ENCODE measurements at regions not wholly inside any gene's neighbourhood (a gene's known extent, or its start where the extent isn't known, plus 50 kb on each side); places are given as distances from the start of the nearest gene placed in this dataset.

DNA sequence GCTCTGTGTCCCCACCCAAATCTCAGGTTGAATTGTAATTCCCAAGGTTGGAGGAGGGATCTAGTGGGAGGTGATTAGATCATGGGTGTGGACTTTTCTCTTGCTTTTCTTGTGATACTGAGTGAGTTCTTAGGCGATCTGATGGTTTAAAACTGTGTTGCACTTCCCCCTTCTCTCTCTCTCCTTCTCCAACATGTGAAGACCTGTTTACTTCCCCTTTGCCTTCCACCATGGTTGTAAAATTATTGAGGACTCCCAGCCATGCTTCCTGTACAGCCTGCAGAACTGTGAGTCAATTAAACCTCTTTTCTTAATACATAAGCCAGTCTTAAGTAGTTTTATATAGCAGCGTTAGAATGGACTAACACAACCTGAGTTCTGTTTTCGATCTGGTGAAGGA, 738.2 kb downstream of the ARAP2 start:
- H3K4me3 Mint-ChIP-seq: no peak overlapping the region
- no peaks in the 10 kb centered on the region for H3K36me3 Mint-ChIP-seq
- H3K9me3 Mint-ChIP-seq: peaks cover 0 to 3% (median 2%) of the 10 kb centered on the region in 7 donors
- no peaks in the 10 kb centered on the region for H3K4me1 ChIP-seq (ENCODE audit: control insufficient read depth in 1 of 2, insufficient read depth in 2 of 2, low read length in 2 of 2)
- no peaks in the 10 kb centered on the region for H3K4me1 Mint-ChIP-seq
- H3K9ac ChIP-seq (ENCODE audit: insufficient read depth, low read length, poor library complexity, severe bottlenecking): no peak overlapping the region
- no peaks in the 10 kb centered on the region for H4K20me1 ChIP-seq (ENCODE audit: insufficient read depth, low read length)
- no peak overlapping the region for H3K4me3 ChIP-seq (replicated peaks in 1 of 3; ENCODE audit: low read depth in 2 of 3, low read length in 3 of 3)
- no peak for DNase-seq
- H3K36me3 ChIP-seq (replicated peaks in 1 of 2; ENCODE audit: control insufficient read depth in 1 of 2, insufficient read depth in 2 of 2, low read length in 2 of 2): no peaks in the 10 kb centered on the region
- TF ChIP-seq, protein P1, sequence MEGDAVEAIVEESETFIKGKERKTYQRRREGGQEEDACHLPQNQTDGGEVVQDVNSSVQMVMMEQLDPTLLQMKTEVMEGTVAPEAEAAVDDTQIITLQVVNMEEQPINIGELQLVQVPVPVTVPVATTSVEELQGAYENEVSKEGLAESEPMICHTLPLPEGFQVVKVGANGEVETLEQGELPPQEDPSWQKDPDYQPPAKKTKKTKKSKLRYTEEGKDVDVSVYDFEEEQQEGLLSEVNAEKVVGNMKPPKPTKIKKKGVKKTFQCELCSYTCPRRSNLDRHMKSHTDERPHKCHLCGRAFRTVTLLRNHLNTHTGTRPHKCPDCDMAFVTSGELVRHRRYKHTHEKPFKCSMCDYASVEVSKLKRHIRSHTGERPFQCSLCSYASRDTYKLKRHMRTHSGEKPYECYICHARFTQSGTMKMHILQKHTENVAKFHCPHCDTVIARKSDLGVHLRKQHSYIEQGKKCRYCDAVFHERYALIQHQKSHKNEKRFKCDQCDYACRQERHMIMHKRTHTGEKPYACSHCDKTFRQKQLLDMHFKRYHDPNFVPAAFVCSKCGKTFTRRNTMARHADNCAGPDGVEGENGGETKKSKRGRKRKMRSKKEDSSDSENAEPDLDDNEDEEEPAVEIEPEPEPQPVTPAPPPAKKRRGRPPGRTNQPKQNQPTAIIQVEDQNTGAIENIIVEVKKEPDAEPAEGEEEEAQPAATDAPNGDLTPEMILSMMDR (IDR thresholded peaks at IDR 0.05): no peak
- no peak overlapping the region for H3K27ac Mint-ChIP-seq
- WGBS (ENCODE audit: insufficient coverage): no CpG with 5 or more reads among the region's 3 CpGs
- intact Hi-C loops (cut with micrococcal nuclease): no loop called here
- no peak overlapping the region for H3K4me2 ChIP-seq (replicated peaks; ENCODE audit: extremely low read depth, low read length, poor library complexity, severe bottlenecking)
- H3K9me3 ChIP-seq (replicated peaks in 1 of 2; ENCODE audit: control insufficient read depth in 1 of 2, insufficient read depth in 1 of 2, low read length in 2 of 2): no peaks in the 10 kb centered on the region
- no peak overlapping the region for H3K27ac ChIP-seq (ENCODE audit: low read depth in 1 of 2, low read length in 2 of 2)
- no peak overlapping the region for H2AFZ ChIP-seq (ENCODE audit: insufficient read depth, low read depth, low read length, poor library complexity, severe bottlenecking)
- H3K27me3 Mint-ChIP-seq (ENCODE audit: low read depth in 3 of 3): peaks cover 0 to 2% (median 0%) of the 10 kb centered on the region in 3 donors
- H3K27me3 ChIP-seq (ENCODE audit: control insufficient read depth in 2 of 2, insufficient read depth in 2 of 2, low read length in 2 of 2): no peaks in the 10 kb centered on the region
- H3K79me2 ChIP-seq (ENCODE audit: insufficient read depth, low read length): no peaks in the 10 kb centered on the region

DNA sequence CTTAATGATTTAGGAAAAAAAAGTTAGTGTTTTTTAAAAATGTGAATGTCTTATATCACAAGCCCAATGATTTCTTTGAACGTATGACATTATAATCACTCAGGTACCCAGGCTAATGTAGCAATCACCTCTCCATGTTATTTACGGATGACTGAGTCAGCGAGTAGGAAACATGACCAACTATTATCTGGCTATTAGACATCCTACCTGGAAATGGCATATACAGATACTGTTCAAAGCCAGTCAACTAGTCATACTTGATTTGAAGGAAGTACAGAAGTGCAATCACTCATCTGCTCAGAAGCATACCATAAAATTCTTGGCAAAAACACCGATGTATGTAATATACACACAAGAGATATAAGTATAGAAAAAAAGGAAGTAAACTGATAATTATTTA, 732.5 kb downstream of the ARAP2 start:
- no peaks in the 10 kb centered on the region for H4K20me1 ChIP-seq (ENCODE audit: insufficient read depth, low read length)
- DNase-seq: no peak
- H3K27me3 Mint-ChIP-seq (ENCODE audit: low read depth in 3 of 3): peaks cover 0 to 2% (median 0%) of the 10 kb centered on the region in 3 donors

More for the DNA sequence above, 732.5 kb downstream of the ARAP2 start:
- Histone ChIP-seq H3K4me3 (replicated peaks in 1 of 3; ENCODE audit: low read depth in 2 of 3, low read length in 3 of 3) (no peak overlapping the region), H3K4me1 (ENCODE audit: control insufficient read depth in 1 of 2, insufficient read depth in 2 of 2, low read length in 2 of 2) (no peaks in the 10 kb centered on the region), H3K79me2 (ENCODE audit: insufficient read depth, low read length) (no peaks in the 10 kb centered on the region), H3K36me3 (replicated peaks in 1 of 2; ENCODE audit: control insufficient read depth in 1 of 2, insufficient read depth in 2 of 2, low read length in 2 of 2) (no peaks in the 10 kb centered on the region), H3K27me3 (ENCODE audit: control insufficient read depth in 2 of 2, insufficient read depth in 2 of 2, low read length in 2 of 2) (no peaks in the 10 kb centered on the region), H3K27ac (ENCODE audit: low read depth in 1 of 2, low read length in 2 of 2) (no peak overlapping the region), H3K4me2 (replicated peaks; ENCODE audit: extremely low read depth, low read length, poor library complexity, severe bottlenecking) (no peak overlapping the region), H3K9me3 (replicated peaks in 1 of 2; ENCODE audit: control insufficient read depth in 1 of 2, insufficient read depth in 1 of 2, low read length in 2 of 2) (no peaks in the 10 kb centered on the region), H2AFZ (ENCODE audit: insufficient read depth, low read depth, low read length, poor library complexity, severe bottlenecking) (no peak overlapping the region), H3K9ac (ENCODE audit: insufficient read depth, low read length, poor library complexity, severe bottlenecking) (no peak overlapping the region)
- Mint-ChIP-seq H3K9me3 (peaks cover 0 to 2% (median 0%) of the 10 kb centered on the region in 7 donors), H3K36me3 (no peaks in the 10 kb centered on the region), H3K27ac (no peak overlapping the region), H3K4me3 (no peak overlapping the region), H3K4me1 (no peaks in the 10 kb centered on the region)
- TF ChIP-seq, protein P1 (IDR thresholded peaks at IDR 0.05): no peak
- intact Hi-C loops (cut with micrococcal nuclease): no loop called here
- 100% methylated on average over 2 of the region's 4 CpGs for WGBS (ENCODE audit: insufficient coverage)
